HEK293 (cell line): ENCODE measurements at regions not wholly inside any gene's neighbourhood (a gene's known extent, or its start where the extent isn't known, plus 50 kb on each side); places are given as distances from the start of the nearest gene placed in this dataset.

ENCODE experiments used
- TCF7L2 ChIP-seq: IDR thresholded peaks from 2 replicates; pipeline ENCODE4 v1.6.1; 2011; ENCODE audit warnings: low read depth, mild to moderate bottlenecking, inconsistent platforms, low read length, moderate library complexity, borderline replicate concordance
- ZEB2 ChIP-seq: fragments of 450-650 bp; formaldehyde crosslinking; IDR thresholded peaks from 2 replicates; pipeline ENCODE4 v1.5.1; 2016; ENCODE audit warnings: missing biosample characterization, missing genetic modification characterization
- ZNF174 ChIP-seq: fragments of 450-650 bp; formaldehyde crosslinking; IDR thresholded peaks from 2 replicates; pipeline ENCODE4 v1.5.0; 2017; ENCODE audit warnings: missing biosample characterization, mild to moderate bottlenecking, missing genetic modification characterization
- ZNF530 ChIP-seq: fragments of 450-650 bp; formaldehyde crosslinking; IDR thresholded peaks from 2 replicates; pipeline ENCODE4 v1.5.1; 2016; ENCODE audit warnings: low read depth, missing biosample characterization, missing genetic modification characterization
- ZNF558 ChIP-seq: fragments of 450-650 bp; formaldehyde crosslinking; IDR thresholded peaks from 2 replicates; pipeline ENCODE4 v1.5.1; 2016; ENCODE audit warnings: missing biosample characterization, missing genetic modification characterization
- ZNF670 ChIP-seq: fragments of 450-650 bp; formaldehyde crosslinking; IDR thresholded peaks from 2 replicates; pipeline ENCODE4 v1.5.1; 2016; ENCODE audit warnings: missing biosample characterization, missing genetic modification characterization, low read depth
- ZNF707 ChIP-seq: fragments of 450-650 bp; formaldehyde crosslinking; IDR thresholded peaks from 2 replicates; pipeline ENCODE4 v1.5.1; 2016; ENCODE audit warnings: missing biosample characterization, missing genetic modification characterization
- TF ChIP-seq, protein P1 (sequence below): fragments of 450-650 bp; formaldehyde crosslinking; IDR thresholded peaks from 2 replicates; pipeline ENCODE4 v1.5.1; 2016; ENCODE audit warnings: missing biosample characterization, missing genetic modification characterization
- TF ChIP-seq, protein P2 (sequence below): fragments of 450-650 bp; formaldehyde crosslinking; optimal IDR thresholded peaks from 2 replicates; pipeline ENCODE3; 2016; ENCODE audit warnings: missing biosample characterization, mild to moderate bottlenecking, missing genetic modification characterization
- TF ChIP-seq, protein P3 (sequence below): fragments of 450-650 bp; formaldehyde crosslinking; IDR thresholded peaks from 2 replicates; pipeline ENCODE4 v1.5.1; 2016; ENCODE audit warnings: missing biosample characterization, missing genetic modification characterization
- TF ChIP-seq, protein P4 (sequence below): fragments of 450-650 bp; formaldehyde crosslinking; conservative IDR thresholded peaks from 2 replicates; pipeline ENCODE4 v1.5.1; 2016; ENCODE audit warnings: low read depth, missing biosample characterization, missing genetic modification characterization
- TF ChIP-seq, protein P5 (sequence below): fragments of 450-650 bp; IDR thresholded peaks from 2 replicates; pipeline ENCODE4 v1.5.1; 2018; ENCODE audit warnings: missing biosample characterization, missing genetic modification characterization

DNA sequence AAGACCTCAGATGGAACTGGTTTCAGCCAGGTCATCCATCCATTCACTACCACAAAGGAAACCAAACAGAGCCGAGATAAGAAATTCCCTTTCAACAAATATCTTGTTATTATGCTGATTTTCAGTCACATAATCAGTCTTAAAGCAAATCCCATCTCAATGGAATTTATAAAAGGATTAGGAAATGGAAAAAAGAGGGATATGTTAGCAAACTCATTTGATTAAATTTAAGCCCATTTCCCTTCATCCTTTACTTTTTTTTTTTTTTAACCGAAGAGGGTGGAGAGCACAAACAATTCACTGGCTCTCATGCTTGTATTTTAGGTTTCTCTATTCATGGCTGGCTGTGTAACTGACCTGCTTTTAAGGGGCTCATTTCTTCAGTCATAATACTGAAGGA lies 109.0 kb upstream of the GATA6 start:
- TF ChIP-seq ZEB2 (tag by site-specific recombination), result no peak
- TF ChIP-seq, protein P1, sequence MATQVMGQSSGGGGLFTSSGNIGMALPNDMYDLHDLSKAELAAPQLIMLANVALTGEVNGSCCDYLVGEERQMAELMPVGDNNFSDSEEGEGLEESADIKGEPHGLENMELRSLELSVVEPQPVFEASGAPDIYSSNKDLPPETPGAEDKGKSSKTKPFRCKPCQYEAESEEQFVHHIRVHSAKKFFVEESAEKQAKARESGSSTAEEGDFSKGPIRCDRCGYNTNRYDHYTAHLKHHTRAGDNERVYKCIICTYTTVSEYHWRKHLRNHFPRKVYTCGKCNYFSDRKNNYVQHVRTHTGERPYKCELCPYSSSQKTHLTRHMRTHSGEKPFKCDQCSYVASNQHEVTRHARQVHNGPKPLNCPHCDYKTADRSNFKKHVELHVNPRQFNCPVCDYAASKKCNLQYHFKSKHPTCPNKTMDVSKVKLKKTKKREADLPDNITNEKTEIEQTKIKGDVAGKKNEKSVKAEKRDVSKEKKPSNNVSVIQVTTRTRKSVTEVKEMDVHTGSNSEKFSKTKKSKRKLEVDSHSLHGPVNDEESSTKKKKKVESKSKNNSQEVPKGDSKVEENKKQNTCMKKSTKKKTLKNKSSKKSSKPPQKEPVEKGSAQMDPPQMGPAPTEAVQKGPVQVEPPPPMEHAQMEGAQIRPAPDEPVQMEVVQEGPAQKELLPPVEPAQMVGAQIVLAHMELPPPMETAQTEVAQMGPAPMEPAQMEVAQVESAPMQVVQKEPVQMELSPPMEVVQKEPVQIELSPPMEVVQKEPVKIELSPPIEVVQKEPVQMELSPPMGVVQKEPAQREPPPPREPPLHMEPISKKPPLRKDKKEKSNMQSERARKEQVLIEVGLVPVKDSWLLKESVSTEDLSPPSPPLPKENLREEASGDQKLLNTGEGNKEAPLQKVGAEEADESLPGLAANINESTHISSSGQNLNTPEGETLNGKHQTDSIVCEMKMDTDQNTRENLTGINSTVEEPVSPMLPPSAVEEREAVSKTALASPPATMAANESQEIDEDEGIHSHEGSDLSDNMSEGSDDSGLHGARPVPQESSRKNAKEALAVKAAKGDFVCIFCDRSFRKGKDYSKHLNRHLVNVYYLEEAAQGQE, result no peak
- TF ChIP-seq, protein P2, sequence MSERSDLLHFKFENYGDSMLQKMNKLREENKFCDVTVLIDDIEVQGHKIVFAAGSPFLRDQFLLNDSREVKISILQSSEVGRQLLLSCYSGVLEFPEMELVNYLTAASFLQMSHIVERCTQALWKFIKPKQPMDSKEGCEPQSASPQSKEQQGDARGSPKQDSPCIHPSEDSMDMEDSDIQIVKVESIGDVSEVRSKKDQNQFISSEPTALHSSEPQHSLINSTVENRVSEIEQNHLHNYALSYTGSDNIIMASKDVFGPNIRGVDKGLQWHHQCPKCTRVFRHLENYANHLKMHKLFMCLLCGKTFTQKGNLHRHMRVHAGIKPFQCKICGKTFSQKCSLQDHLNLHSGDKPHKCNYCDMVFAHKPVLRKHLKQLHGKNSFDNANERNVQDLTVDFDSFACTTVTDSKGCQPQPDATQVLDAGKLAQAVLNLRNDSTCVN (tag by site-specific recombination), result no peak
- no peak for TF ChIP-seq ZNF530 (tag by site-specific recombination)
- TF ChIP-seq TCF7L2, result no peak
- TF ChIP-seq ZNF174 (tag by site-specific recombination), result no peak
- TF ChIP-seq, protein P3, sequence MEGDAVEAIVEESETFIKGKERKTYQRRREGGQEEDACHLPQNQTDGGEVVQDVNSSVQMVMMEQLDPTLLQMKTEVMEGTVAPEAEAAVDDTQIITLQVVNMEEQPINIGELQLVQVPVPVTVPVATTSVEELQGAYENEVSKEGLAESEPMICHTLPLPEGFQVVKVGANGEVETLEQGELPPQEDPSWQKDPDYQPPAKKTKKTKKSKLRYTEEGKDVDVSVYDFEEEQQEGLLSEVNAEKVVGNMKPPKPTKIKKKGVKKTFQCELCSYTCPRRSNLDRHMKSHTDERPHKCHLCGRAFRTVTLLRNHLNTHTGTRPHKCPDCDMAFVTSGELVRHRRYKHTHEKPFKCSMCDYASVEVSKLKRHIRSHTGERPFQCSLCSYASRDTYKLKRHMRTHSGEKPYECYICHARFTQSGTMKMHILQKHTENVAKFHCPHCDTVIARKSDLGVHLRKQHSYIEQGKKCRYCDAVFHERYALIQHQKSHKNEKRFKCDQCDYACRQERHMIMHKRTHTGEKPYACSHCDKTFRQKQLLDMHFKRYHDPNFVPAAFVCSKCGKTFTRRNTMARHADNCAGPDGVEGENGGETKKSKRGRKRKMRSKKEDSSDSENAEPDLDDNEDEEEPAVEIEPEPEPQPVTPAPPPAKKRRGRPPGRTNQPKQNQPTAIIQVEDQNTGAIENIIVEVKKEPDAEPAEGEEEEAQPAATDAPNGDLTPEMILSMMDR (tag by site-specific recombination), result no peak
- TF ChIP-seq, protein P4, sequence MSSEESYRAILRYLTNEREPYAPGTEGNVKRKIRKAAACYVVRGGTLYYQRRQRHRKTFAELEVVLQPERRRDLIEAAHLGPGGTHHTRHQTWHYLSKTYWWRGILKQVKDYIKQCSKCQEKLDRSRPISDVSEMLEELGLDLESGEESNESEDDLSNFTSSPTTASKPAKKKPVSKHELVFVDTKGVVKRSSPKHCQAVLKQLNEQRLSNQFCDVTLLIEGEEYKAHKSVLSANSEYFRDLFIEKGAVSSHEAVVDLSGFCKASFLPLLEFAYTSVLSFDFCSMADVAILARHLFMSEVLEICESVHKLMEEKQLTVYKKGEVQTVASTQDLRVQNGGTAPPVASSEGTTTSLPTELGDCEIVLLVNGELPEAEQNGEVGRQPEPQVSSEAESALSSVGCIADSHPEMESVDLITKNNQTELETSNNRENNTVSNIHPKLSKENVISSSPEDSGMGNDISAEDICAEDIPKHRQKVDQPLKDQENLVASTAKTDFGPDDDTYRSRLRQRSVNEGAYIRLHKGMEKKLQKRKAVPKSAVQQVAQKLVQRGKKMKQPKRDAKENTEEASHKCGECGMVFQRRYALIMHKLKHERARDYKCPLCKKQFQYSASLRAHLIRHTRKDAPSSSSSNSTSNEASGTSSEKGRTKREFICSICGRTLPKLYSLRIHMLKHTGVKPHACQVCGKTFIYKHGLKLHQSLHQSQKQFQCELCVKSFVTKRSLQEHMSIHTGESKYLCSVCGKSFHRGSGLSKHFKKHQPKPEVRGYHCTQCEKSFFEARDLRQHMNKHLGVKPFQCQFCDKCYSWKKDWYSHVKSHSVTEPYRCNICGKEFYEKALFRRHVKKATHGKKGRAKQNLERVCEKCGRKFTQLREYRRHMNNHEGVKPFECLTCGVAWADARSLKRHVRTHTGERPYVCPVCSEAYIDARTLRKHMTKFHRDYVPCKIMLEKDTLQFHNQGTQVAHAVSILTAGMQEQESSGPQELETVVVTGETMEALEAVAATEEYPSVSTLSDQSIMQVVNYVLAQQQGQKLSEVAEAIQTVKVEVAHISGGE (tag by site-specific recombination), result no peak
- TF ChIP-seq ZNF670 (tag by site-specific recombination), result no peak
- no peak for TF ChIP-seq ZNF707 (tag by site-specific recombination)
- TF ChIP-seq, protein P5, sequence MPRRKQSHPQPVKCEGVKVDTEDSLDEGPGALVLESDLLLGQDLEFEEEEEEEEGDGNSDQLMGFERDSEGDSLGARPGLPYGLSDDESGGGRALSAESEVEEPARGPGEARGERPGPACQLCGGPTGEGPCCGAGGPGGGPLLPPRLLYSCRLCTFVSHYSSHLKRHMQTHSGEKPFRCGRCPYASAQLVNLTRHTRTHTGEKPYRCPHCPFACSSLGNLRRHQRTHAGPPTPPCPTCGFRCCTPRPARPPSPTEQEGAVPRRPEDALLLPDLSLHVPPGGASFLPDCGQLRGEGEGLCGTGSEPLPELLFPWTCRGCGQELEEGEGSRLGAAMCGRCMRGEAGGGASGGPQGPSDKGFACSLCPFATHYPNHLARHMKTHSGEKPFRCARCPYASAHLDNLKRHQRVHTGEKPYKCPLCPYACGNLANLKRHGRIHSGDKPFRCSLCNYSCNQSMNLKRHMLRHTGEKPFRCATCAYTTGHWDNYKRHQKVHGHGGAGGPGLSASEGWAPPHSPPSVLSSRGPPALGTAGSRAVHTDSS, result no peak
- TF ChIP-seq ZNF558 (tag by site-specific recombination), result no peak
